IgD-negative memory B cell (primary cell): ENCODE measurements at regions not wholly inside any gene's neighbourhood (a gene's known extent, or its start where the extent isn't known, plus 50 kb on each side); places are given as distances from the start of the nearest gene placed in this dataset.

Experiments
- H3K27ac Mint-ChIP-seq, 3 donors: one replicate each; pipeline ENCODE4 v1.8.0; 2020 to 2022; ENCODE audit warnings: mild to moderate bottlenecking in 3 of 3, mixed read lengths in 3 of 3, moderate library complexity in 1 of 3
- H3K27me3 Mint-ChIP-seq: one replicate; pipeline ENCODE4 v1.8.0; 2021; ENCODE audit warnings: mixed read lengths
- H3K36me3 Mint-ChIP-seq: one replicate; pipeline ENCODE4 v1.8.0; 2020; ENCODE audit warnings: mild to moderate bottlenecking, mixed read lengths
- H3K4me1 Mint-ChIP-seq, 3 donors: one replicate each; pipeline ENCODE4 v1.8.0; 2020 to 2022; ENCODE audit warnings: mixed read lengths in 3 of 3, mild to moderate bottlenecking in 1 of 3
- H3K4me3 Mint-ChIP-seq, 4 donors: one replicate each; pipeline ENCODE4 v1.8.0; 2020 to 2022; ENCODE audit warnings: mild to moderate bottlenecking in 4 of 4, mixed read lengths in 4 of 4, moderate library complexity in 3 of 4
- H3K9me3 Mint-ChIP-seq, 3 donors: one replicate each; pipeline ENCODE4 v1.8.0; 2020 to 2021; ENCODE audit warnings: mixed read lengths in 3 of 3, mild to moderate bottlenecking in 1 of 3

- Mint-ChIP-seq H3K4me3 (no peak overlapping the region), H3K27me3 (peaks cover 2% of the 10 kb centered on the region), H3K36me3 (no peaks in the 10 kb centered on the region), H3K4me1 (peaks cover 0 to 2% (median 2%) of the 10 kb centered on the region in 3 donors), H3K27ac (no peak overlapping the region), H3K9me3 (no peaks in the 10 kb centered on the region)
Measured at GRCh38 chr2:158022888-158023287, 78.8 kb upstream of the UPP2 start.

- no peak overlapping the region for H3K27ac Mint-ChIP-seq
- no peaks in the 10 kb centered on the region for H3K9me3 Mint-ChIP-seq
- no peaks in the 10 kb centered on the region for H3K36me3 Mint-ChIP-seq
- H3K27me3 Mint-ChIP-seq: peaks cover 2% of the 10 kb centered on the region
- H3K4me1 Mint-ChIP-seq: peaks cover 0 to 2% (median 2%) of the 10 kb centered on the region in 3 donors
- no peak overlapping the region for H3K4me3 Mint-ChIP-seq
Measured at GRCh38 chr2:158021226-158021625, 80.5 kb upstream of the UPP2 start.

DNA sequence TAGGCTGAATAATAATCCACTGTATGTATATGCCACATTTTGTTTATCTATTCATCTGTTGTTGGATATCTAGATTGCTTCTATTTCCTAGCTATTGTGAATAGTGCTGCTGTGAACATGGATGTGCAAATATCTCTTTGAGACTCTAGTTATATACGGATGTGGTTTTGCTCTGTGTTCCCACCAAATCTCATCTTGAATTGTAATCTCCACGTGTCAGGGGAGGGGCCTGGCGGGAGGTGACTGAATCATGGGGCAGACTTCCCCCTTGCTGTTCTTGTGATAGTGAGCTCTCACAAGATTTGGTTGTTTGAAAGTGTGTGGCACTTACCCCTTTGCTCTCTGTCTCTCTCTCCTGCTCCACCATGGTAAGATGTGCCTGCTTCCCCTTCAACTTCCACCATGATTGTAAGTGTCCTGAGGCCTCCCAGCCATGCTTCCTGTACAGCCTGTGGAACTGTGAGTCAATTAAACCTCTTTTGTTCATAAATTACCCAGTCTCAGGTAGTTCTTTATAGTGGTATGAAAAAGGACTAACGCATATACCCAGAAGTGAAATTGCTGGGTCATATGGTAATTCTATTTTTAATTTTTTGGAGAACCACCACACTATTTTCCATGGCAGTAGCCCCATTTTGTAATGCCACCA, 86.1 kb upstream of the UPP2 start:
- Mint-ChIP-seq H3K27me3 (peaks cover 8% of the 10 kb centered on the region), H3K36me3 (peaks cover 2% of the 10 kb centered on the region), H3K4me3 (no peak overlapping the region), H3K9me3 (no peaks in the 10 kb centered on the region), H3K27ac (peak overlapping the region in 1 of 3 donors; percentile 50), H3K4me1 (peaks cover 0 to 2% (median 0%) of the 10 kb centered on the region in 3 donors)

GRCh38 chr2:158013891-158014290, 87.8 kb upstream of the UPP2 start:
- Mint-ChIP-seq H3K27ac (no peak overlapping the region), H3K27me3 (peaks cover 7% of the 10 kb centered on the region), H3K9me3 (no peaks in the 10 kb centered on the region), H3K36me3 (peaks cover 2% of the 10 kb centered on the region), H3K4me1 (peaks cover 0 to 2% (median 2%) of the 10 kb centered on the region in 3 donors), H3K4me3 (no peak overlapping the region)

GRCh38 chr2:158011055-158011771, 90.5 kb upstream of the UPP2 start:
- H3K9me3 Mint-ChIP-seq: peaks cover 0 to 2% (median 0%) of the 10 kb centered on the region in 3 donors
- no peak overlapping the region for H3K4me3 Mint-ChIP-seq
- peaks cover 9% of the 10 kb centered on the region for H3K27me3 Mint-ChIP-seq
- H3K36me3 Mint-ChIP-seq: peaks cover 2% of the 10 kb centered on the region
- H3K4me1 Mint-ChIP-seq: peaks cover 0 to 8% (median 2%) of the 10 kb centered on the region in 3 donors
- H3K27ac Mint-ChIP-seq: no peak overlapping the region

DNA sequence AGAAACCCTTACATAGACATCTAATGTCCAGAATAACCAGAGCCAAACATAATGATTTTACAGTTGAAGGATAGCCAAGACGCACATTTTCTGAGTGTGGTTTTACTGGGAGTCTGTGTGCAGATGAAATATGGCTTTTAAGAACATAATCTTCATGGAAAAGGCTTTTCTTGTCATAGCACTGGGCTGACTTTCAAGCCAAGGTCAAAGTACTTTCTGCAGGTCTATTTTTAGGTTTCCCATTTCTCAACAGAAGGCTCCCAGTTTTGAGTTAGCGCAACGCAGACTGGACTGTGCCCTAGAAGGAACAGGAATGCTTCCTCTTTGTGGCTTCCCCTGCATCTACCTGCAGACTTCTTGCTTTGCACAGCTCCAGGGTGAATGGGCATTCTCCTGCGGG, 92.3 kb upstream of the UPP2 start:
- Mint-ChIP-seq H3K4me3 (no peak overlapping the region), H3K4me1 (peaks cover 0 to 8% (median 0%) of the 10 kb centered on the region in 3 donors), H3K27ac (no peak overlapping the region), H3K27me3 (peaks cover 6% of the 10 kb centered on the region), H3K9me3 (peaks cover 0 to 2% (median 0%) of the 10 kb centered on the region in 3 donors), H3K36me3 (no peaks in the 10 kb centered on the region)

DNA sequence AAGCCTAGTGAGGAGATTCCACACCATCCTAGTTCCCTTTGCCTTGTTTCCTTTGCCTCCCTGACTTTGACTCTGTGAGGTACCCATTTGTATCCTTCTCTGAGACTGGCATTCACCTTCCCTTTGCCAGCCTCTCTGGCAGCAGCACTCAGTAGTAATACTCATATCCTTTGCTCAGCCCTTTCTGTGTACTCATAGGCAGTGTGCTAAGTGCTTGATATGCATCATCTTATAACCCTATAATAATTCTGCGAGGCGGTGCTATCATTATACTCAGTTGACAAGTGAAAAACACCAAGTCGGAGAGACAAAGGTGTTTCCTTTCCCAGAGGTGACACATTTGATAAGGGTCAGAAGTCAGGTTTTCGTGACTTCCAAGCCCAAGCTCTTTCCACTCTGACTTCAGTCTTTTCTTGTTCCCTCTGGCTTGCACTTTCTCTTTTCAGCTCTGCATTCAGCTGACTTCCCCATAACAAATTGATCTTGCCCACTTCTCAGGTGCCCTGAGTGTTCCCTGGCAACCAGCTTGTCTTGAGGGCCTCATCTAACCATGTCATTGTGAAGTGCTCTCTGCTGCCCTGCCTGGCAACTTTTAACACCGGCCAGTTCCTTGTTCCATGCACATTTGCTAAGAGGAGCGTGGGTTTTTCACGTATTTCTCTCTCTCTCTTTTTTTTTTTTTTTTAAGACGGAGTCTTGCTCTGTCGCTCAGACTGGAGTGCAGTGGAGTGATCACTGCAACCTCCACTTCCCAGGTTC, 94.5 kb upstream of the UPP2 start:
- H3K27me3 Mint-ChIP-seq: peaks cover 5% of the 10 kb centered on the region
- H3K27ac Mint-ChIP-seq: no peak overlapping the region
- H3K9me3 Mint-ChIP-seq: peaks cover 0 to 2% (median 0%) of the 10 kb centered on the region in 3 donors
- H3K4me1 Mint-ChIP-seq: peaks cover 0 to 8% (median 0%) of the 10 kb centered on the region in 3 donors
- H3K36me3 Mint-ChIP-seq: peaks cover 3% of the 10 kb centered on the region
- H3K4me3 Mint-ChIP-seq: peak overlapping the region in 2 of 4 donors; percentile 6 to 79

GRCh38 chr2:158004126-158004764, 97.4 kb upstream of the UPP2 start:
- Mint-ChIP-seq H3K4me1 (peaks cover 0 to 5% (median 0%) of the 10 kb centered on the region in 3 donors), H3K27ac (no peak overlapping the region), H3K36me3 (peaks cover 4% of the 10 kb centered on the region), H3K27me3 (peaks cover 7% of the 10 kb centered on the region), H3K4me3 (no peak overlapping the region), H3K9me3 (peaks cover 0 to 3% (median 2%) of the 10 kb centered on the region in 3 donors)

DNA sequence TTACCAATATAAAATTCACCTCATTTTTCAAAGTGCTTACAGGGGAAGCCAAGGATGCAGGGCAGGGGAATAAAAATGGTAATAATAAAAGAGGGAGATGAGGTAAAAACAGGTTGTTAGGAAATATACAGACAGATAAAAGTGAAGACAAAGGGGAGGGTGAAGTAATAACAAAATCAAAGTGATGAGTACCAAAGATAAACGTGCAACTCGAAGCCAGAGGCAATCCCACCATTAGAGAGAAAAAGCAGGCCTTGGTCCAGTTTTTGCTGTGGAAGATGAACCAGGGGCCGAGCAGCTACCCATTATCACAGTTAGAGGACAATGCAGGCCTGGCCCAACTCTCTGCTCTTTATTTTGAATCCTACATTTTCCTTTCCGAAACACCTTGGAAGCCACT, 99.6 kb upstream of the UPP2 start:
- H3K4me3 Mint-ChIP-seq: no peak overlapping the region

DNA sequence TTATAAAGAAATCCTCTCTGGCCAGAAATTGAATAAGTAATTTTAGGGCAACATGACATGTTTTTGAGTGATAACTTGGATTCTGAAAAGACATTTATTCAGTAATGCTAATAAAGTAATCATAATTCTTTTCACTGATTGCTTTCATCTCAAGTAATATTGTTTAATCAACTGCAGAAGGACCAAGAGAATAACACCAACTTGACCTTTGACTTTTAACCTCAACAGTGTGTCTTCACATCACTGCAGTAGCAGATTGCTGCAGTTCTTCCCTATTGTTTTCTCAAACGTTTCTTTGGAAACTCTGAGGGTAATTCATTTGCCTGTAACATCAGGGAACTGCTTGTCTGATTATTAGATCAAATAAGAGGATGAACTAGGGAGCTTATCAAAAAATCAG, 104.9 kb upstream of the UPP2 start:
- Mint-ChIP-seq H3K27ac (no peak overlapping the region), H3K4me1 (no peaks in the 10 kb centered on the region), H3K27me3 (peaks cover 4% of the 10 kb centered on the region), H3K9me3 (peaks cover 5 to 13% (median 8%) of the 10 kb centered on the region in 3 donors), H3K4me3 (no peak overlapping the region), H3K36me3 (peaks cover 3% of the 10 kb centered on the region)

More for the DNA sequence above, 99.6 kb upstream of the UPP2 start:
- Mint-ChIP-seq H3K27ac (no peak overlapping the region), H3K9me3 (peaks cover 5 to 13% (median 8%) of the 10 kb centered on the region in 3 donors), H3K4me1 (peaks cover 0 to 3% (median 0%) of the 10 kb centered on the region in 3 donors), H3K27me3 (peaks cover 6% of the 10 kb centered on the region), H3K36me3 (peaks cover 4% of the 10 kb centered on the region)

GRCh38 chr2:157995117-157995516, 106.6 kb upstream of the UPP2 start:
- Mint-ChIP-seq H3K4me3 (no peak overlapping the region), H3K4me1 (no peaks in the 10 kb centered on the region), H3K36me3 (peaks cover 3% of the 10 kb centered on the region), H3K27me3 (peaks cover 3% of the 10 kb centered on the region), H3K9me3 (peaks cover 5 to 13% (median 8%) of the 10 kb centered on the region in 3 donors), H3K27ac (no peak overlapping the region)

DNA sequence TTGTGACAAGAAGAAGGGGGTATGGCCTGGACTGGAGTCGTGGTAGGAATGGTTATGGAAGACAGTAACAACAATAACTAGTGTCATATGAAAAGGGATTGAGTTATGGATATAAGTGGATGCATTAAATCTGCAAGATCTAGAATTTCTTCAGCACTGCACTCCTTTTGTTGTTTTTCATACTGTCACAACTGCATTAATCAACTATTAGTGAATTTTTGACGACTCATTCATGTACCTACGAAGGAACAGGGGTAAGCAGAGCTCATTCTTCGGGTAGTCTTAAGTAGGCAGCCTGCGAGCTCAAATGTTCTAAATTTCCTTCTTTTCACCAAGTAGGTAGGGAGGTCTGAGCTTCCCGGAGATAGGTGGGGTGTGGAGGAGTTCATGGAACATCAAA, 109.7 kb upstream of the UPP2 start:
- Mint-ChIP-seq H3K4me3 (no peak overlapping the region), H3K9me3 (no peaks in the 10 kb centered on the region), H3K27ac (no peak overlapping the region), H3K36me3 (peaks cover 2% of the 10 kb centered on the region), H3K4me1 (no peaks in the 10 kb centered on the region), H3K27me3 (no peaks in the 10 kb centered on the region)

DNA sequence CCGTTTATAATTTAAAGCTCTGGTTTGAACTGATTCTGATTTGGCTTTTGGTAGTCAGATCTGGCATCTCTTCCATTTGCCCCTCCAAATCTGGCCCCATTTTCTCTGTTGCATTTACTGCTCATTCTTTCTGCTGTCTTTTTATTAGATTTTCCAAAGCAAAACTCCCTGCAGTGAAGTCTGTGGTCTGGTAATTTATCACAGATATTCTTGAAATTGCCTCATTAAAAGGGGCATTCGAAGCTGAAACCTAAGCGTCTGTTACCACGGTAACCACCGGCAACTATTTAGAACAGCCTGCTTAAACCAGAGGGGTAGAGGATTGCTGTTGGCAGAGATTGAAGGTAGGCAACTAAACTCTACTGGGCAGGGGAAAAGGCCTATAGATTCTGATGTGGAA, 111.5 kb upstream of the UPP2 start:
- no peak overlapping the region for H3K27ac Mint-ChIP-seq
- H3K4me1 Mint-ChIP-seq: no peaks in the 10 kb centered on the region
- H3K4me3 Mint-ChIP-seq: no peak overlapping the region
- peaks cover 2% of the 10 kb centered on the region for H3K36me3 Mint-ChIP-seq
- H3K27me3 Mint-ChIP-seq: no peaks in the 10 kb centered on the region
- no peaks in the 10 kb centered on the region for H3K9me3 Mint-ChIP-seq

GRCh38 chr2:157989227-157989626, 112.4 kb upstream of the UPP2 start:
- no peaks in the 10 kb centered on the region for H3K9me3 Mint-ChIP-seq
- no peaks in the 10 kb centered on the region for H3K27me3 Mint-ChIP-seq
- peaks cover 2% of the 10 kb centered on the region for H3K36me3 Mint-ChIP-seq
- no peak overlapping the region for H3K27ac Mint-ChIP-seq
- H3K4me1 Mint-ChIP-seq: no peaks in the 10 kb centered on the region
- no peak overlapping the region for H3K4me3 Mint-ChIP-seq

GRCh38 chr2:157986761-157987160, 110.6 kb upstream of the ACVR1 start:
- Mint-ChIP-seq H3K27me3 (no peaks in the 10 kb centered on the region), H3K27ac (no peak overlapping the region), H3K4me3 (no peak overlapping the region), H3K9me3 (peaks cover 0 to 2% (median 1%) of the 10 kb centered on the region in 3 donors), H3K4me1 (no peaks in the 10 kb centered on the region), H3K36me3 (no peaks in the 10 kb centered on the region)
